ENCODE measurements at regions not wholly inside any gene's neighbourhood (a gene's known extent, or its start where the extent isn't known, plus 50 kb on each side); places are given as distances from the start of the nearest gene placed in this dataset.

GRCh38 chr6:12593771-12594529, 122.6 kb upstream of the PHACTR1 start:
- DNase-seq: no peak

GRCh38 chr6:12594530-12594893, 122.1 kb upstream of the PHACTR1 start:
- DNase-seq: no peak

DNA sequence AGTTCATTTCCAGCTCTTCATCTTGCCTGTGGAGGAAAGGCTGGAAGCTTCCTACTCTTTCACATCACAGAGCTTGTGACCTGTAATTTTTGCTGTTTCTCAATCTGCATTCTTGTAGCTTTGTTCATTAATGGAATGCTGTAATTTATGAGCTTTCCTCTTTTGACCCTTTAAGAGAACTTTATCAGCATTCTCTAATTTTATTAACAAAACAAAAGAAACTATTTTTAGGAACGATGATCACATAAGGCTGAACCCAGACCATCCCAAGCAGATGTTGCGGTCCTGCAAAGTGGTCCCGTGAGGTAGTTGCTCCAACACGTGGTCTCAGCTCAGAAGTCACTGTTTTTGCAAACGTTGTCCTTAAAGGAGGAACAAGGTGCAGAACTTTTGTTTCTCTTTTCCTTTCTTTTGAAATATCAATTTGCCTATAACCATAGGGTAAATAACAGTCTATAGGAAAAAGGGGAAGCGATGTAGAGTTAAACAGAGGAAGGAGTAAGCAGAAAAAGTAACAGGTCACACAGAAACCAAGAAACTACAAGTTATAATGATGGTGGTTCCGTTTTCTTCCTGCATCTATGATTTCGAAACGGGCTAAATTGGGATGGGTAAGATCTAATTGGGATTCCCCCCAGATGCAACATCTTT, 121.3 kb upstream of the PHACTR1 start:
- no peak for DNase-seq

- no peak for DNase-seq
These were observed 119.8 kb upstream of the PHACTR1 start for GRCh38 chr6:12596731-12597130.

DNA sequence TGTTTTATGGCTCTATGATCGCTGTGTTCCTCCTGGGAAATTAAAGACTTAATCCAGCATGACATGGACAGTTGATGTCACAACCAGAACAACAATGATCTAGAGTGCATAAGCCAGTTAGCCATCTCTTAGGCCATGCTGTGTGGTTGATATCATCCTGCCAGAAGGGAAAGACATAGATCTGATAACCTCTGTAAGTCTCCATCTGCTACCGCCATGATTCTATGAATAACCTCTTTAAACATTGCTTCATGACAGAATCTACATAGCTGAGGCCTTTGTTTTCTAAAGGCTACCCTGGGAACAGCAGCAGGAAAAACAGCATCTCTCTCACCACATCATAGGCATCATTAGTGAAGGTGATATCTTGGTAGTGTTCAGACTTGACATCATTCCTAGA, 117.6 kb upstream of the PHACTR1 start:
- no peak for DNase-seq

- DNase-seq: no peak
These were observed 114.7 kb upstream of the PHACTR1 start for GRCh38 chr6:12601881-12602280.

- DNase-seq: no peak
These were observed 114.2 kb upstream of the PHACTR1 start for GRCh38 chr6:12602342-12602741.

GRCh38 chr6:12602951-12603672, 113.5 kb upstream of the PHACTR1 start:
- no peak for DNase-seq

GRCh38 chr6:12603673-12604049, 112.9 kb upstream of the PHACTR1 start:
- DNase-seq: no peak

DNA sequence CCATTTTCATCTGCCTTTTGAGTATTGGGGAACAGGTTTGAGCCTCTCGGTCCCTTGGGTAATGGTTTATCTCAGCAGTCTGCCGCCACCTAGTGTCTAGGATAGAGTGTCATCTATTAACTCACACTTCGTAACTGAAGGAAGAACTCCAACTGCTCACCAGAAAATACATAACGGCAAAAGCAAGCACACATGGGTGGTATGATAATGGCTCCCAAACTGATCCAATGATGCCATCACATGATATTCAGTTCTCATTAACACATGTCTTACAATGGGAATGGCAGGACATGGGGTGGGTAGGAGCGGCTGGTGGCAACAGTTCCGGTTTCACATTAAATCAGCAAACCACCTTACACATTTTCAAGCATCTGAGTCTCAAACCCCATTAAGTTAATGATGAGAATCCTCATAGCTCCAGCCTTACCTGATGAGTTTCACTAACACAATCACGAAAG, 110.7 kb upstream of the PHACTR1 start:
- peak; percentile 67 for DNase-seq

GRCh38 chr6:12606616-12607015, 110.0 kb upstream of the PHACTR1 start:
- DNase-seq: no peak

DNA sequence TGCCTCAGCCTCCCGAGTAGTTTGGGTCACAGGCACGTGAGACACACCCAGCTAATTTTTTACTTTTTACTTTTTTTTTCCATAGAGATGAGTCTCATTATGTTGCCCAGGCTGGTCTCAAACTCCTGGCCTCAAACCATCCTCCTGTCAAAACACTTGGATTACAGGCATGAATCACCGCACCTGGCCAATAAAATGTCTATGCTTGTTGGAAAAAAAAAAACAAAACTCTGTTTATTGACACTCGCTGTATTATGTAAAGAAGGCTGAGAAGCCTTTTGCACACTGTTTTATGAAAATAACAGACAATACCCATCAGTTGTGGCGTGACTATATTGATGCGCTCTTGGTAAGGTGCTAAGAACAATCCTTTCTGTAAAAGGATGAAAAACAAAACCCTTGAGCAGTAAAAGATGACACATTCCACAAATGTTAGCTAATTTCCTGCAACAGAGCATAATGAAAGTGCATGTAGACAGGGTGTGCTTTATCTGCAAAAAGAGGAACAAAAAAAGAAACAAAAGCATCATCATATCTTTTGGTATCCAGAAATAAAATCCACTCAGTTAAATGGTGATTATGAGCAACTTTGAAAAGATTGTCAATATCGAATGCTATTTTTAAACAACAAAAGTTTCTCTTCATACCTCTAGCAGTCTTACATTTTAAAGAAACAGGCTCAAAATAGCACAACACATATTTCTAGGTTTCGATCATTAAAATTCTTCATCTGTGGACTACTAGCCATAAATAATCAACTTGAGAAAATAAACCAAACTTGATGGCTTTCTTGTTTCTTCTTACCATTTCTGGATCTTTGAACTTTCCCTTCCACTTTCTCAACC, 108.3 kb upstream of the PHACTR1 start:
- DNase-seq: peak; percentile 27

DNA sequence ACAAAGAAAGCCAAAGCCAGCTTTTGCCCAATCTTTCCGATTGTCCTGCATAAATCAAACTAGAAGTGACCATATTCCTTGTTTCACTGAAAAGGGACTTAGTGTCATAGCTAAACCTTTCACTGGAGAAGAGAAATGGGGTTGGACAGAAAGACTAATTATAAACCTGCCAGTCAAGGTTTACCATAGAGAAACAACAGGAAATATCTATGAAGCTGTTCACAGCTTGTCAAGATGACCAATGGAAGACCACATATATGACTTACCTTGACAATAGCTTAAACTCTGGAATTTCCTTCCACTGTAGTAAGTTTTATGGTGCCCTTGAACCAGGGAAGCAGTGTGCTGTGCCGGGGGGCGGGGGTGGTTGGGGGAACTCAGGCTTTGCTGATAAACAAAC, 107.7 kb upstream of the PHACTR1 start:
- no peak for DNase-seq

DNA sequence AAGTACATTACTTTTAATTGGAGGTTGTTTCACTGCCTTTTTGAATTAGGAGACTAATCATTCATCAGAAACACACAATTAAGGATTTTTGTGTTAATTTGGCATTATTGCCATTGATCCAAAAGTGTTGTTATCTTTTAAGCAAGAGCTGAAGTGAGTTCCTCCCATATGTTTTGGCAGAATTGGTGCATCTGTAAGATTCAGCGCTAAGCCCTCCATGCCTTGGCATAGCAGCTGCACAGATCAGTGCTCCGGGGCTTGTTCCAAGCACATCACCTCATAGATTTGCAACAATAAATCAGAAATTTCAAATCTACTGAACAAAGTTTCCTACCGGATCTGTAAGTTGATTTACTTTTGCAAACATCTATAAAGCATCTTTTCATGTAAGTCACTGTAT, 106.8 kb upstream of the PHACTR1 start:
- no peak for DNase-seq

DNA sequence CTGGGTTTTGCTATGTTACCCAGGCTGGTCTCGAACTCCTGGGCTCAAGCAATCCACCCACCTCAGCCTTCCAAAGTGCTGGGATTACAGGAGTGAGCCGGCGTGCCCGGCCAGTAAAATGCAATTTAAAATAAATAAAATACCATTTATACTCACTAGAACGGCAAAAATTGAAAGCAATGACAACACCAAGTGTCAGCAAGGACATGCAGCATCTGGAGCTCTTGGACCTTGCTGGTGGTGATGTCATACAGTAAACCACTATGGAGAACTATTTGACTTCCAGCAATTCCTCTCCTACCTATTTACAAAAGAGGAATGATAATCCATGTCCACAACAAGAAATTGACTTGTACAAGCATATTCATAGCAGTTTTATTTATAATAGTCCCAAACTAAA, 105.7 kb upstream of the PHACTR1 start:
- DNase-seq: no peak

GRCh38 chr6:12613811-12614210, 102.8 kb upstream of the PHACTR1 start:
- no peak for DNase-seq

GRCh38 chr6:12614456-12614855, 102.1 kb upstream of the PHACTR1 start:
- no peak for DNase-seq

- no peak for DNase-seq
These were observed 98.3 kb upstream of the PHACTR1 start for GRCh38 chr6:12618296-12618695.

- DNase-seq: no peak
These were observed 94.8 kb upstream of the PHACTR1 start for GRCh38 chr6:12621754-12622153.

GRCh38 chr6:12622566-12622965, 94.0 kb upstream of the PHACTR1 start:
- DNase-seq: no peak

DNA sequence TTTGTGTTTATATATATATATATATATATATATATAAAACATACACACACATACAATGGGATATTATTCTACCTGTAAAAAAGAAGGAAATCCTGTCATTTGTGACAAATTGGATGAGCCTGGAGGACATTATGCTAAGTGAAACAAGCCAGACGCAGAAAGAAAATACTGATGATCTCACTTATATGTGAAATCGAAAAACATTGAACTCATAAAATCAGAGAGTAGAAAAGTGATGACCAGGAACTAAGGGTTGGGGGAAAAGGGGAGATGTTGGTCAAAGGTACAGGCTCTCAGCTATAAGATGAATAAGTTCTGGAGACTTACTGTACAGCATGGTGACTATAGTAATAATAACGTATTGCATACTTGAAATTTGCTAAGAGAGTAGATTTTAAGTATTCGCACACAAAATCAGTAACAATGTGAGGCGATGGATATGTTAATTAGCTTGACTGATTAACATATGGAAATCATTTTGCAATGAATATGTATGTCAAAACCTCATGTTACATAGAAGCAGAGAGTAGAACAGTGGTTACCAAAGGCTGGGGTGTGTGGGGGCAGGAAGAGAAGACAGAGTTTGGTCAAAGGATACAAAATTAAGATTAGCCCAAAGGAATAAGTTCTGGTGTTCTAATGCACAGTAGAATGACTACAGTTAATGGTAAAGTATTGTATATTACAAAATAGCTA, 92.3 kb upstream of the PHACTR1 start:
- DNase-seq: no peak

GRCh38 chr6:12627053-12627452, 89.5 kb upstream of the PHACTR1 start:
- no peak for DNase-seq

GRCh38 chr6:12628327-12628726, 88.2 kb upstream of the PHACTR1 start:
- DNase-seq: no peak

Data from activated CD4-positive, alpha-beta T cell treated with anti-CD3 and anti-CD28 coated beads, Interleukin-2, amount 50 U/mL, for 16 hours (primary cell).